ENCODE measurements at regions not wholly inside any gene's neighbourhood (a gene's known extent, or its start where the extent isn't known, plus 50 kb on each side); places are given as distances from the start of the nearest gene placed in this dataset.

- TF ChIP-seq CREM (IDR thresholded peaks at IDR 0.05; ENCODE audit: low read depth) (no peak), CHAMP1 (IDR thresholded peaks at IDR 0.05) (no peak), ELF1 (tag; IDR thresholded peaks at IDR 0.05) (no peak), CTCF (IDR thresholded peaks at IDR 0.05 in 2 of 3, conservative IDR thresholded peaks at IDR 0.05 in 1 of 3; ENCODE audit: insufficient read depth in 2 of 3, low read depth in 1 of 3, low read length in 3 of 3) (no peak), ZNF121 (CRISPR knock-in tag; conservative IDR thresholded peaks at IDR 0.05) (no peak), NR1H2 (CRISPR knock-in tag; IDR thresholded peaks at IDR 0.05) (no peak), ESRRA (IDR thresholded peaks at IDR 0.05; ENCODE audit: borderline replicate concordance, low read depth) (no peak), ZNF274 (IDR thresholded peaks at IDR 0.05; ENCODE audit: borderline replicate concordance, low read depth, low read length) (no peak), HNRNPLL (IDR thresholded peaks at IDR 0.05; ENCODE audit: low read depth, low read length, poor library complexity, severe bottlenecking) (no peak)
These were observed 101.1 kb upstream of the ABCB5 start for GRCh38 chr7:20514364-20514763.
